Psoas muscle (tissue), 7 donors: ENCODE measurements at regions not wholly inside any gene's neighbourhood (a gene's known extent, or its start where the extent isn't known, plus 50 kb on each side); places are given as distances from the start of the nearest gene placed in this dataset.

ENCODE experiments used
- ATAC-seq, 4 donors: fragments of 200-7000 bp; cut with Tn5 transposase; one replicate each; pipeline ENCODE4 v1.9.1; 2020; ENCODE audit warnings: moderate library complexity in 3 of 4, mild to moderate bottlenecking in 2 of 4
- DNase-seq, 2 donors: peaks; one replicate each; pipeline ENCODE4 v3.0.0-alpha.2; 2020
- H3K27ac ChIP-seq: fragments of 200-600 bp; one replicate; pipeline ENCODE4 v1.8.0; 2022
- H3K27me3 ChIP-seq, 3 donors: fragments of 200-600 bp in 1 of 3; one replicate each; pipeline versions ENCODE4 v1.6.1 to v1.8.0; 2013 to 2022; ENCODE audit warnings: low read length in 2 of 3, mild to moderate bottlenecking in 2 of 3, moderate library complexity in 1 of 3; ENCODE audit not compliant: insufficient read depth in 3 of 3
- H3K36me3 ChIP-seq, 2 donors: fragments of 200-600 bp in 1 of 2; one replicate each; pipeline versions ENCODE4 v1.6.1 to v1.8.0; 2013 to 2022; ENCODE audit warnings: low read depth in 1 of 2, mild to moderate bottlenecking in 1 of 2, moderate library complexity in 1 of 2; ENCODE audit not compliant: insufficient read depth in 1 of 2
- H3K4me1 ChIP-seq: fragments of 200-600 bp; one replicate; pipeline ENCODE4 v1.8.0; 2022
- H3K4me3 ChIP-seq: fragments of 200-600 bp; one replicate; pipeline ENCODE4 v1.8.0; 2022; ENCODE audit warnings: mild to moderate bottlenecking
- H3K9me3 ChIP-seq: fragments of 200-600 bp; one replicate; pipeline ENCODE4 v1.8.0; 2022
- WGBS, 3 donors: extraction: QIAGEN DNeasy Blood & Tissue Kit; methylation state at CpG; one replicate each; pipeline versions ENCODE4 v1.1.6 to v1.1.7; 2013; 5-methylcytosine and 5-hydroxymethylcytosine counted together
- intact Hi-C, 2 donors: fragments of 100-400 bp; cut with DNase I; formaldehyde crosslinking; loops; one replicate each; pipeline versions ENCODE4 v1.11.0 to v1.14.2; 2022
- TF ChIP-seq, protein P1 (sequence below): fragments of 200-600 bp; IDR thresholded peaks from one replicate; pipeline ENCODE4 v1.8.0; 2022; ENCODE audit warnings: antibody characterized with exemption
- donor health status: healthy with polysubstance abuse.
- donor health status: DM: no; HTN: no; CAD: no; lungs with moderate emphysema.
- donor health status: Bipolar disorder and iron deficiency.
- donor health status: healthy.
- donor health status: DM: yes; HTN: yes; CAD: no.
- donor health status: DM: no; HTN: no; CAD: no.
- donor health status: DM: yes; HTN: yes; CAD: no.

DNA sequence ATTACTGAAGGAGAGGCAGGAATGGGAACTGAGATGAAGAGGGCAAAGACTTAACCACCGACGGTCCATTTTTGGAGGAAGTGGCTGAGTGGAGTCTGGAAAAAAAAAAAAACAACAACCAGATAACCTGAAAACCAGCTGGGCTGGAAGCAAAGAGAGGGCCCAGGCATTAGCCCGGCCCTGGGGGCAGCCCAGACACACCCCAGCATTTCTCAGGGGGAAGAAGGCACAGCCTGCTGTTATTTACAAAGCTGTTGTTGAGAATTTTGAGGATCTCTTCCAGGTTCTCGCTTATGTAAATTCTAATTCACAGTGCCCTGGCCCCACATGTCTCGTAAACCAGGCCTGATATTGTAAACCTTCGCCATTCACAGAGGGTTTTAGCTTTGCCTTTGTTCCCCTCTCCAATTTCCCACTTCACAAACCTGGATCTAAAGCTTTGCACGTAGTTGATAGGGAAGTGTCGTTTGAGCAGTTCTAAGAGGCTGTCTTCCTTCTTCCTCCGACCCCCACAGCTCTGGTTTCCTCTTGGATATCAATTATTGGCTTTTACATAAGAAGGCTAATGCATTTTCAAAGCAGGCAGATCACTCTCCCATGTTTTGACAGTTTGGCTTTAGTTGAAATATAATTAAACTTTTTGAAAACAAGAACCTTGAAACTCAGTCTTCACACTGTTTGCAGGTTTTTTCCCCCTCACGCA, 161.8 kb upstream of the IRF2BP2 start:
- TF ChIP-seq, protein P1, sequence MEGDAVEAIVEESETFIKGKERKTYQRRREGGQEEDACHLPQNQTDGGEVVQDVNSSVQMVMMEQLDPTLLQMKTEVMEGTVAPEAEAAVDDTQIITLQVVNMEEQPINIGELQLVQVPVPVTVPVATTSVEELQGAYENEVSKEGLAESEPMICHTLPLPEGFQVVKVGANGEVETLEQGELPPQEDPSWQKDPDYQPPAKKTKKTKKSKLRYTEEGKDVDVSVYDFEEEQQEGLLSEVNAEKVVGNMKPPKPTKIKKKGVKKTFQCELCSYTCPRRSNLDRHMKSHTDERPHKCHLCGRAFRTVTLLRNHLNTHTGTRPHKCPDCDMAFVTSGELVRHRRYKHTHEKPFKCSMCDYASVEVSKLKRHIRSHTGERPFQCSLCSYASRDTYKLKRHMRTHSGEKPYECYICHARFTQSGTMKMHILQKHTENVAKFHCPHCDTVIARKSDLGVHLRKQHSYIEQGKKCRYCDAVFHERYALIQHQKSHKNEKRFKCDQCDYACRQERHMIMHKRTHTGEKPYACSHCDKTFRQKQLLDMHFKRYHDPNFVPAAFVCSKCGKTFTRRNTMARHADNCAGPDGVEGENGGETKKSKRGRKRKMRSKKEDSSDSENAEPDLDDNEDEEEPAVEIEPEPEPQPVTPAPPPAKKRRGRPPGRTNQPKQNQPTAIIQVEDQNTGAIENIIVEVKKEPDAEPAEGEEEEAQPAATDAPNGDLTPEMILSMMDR, result no peak
- intact Hi-C loops, result loop anchor here in 1 of 2 donors (2.0 to 5.0 kb wide), 4 partner anchors 45 to 311 kb away; partner anchors contain the start of gene IRF2BP2
- 69 to 73% (median 73%) methylated on average over 10 of the region's 10 CpGs for WGBS, 3 donors

DNA sequence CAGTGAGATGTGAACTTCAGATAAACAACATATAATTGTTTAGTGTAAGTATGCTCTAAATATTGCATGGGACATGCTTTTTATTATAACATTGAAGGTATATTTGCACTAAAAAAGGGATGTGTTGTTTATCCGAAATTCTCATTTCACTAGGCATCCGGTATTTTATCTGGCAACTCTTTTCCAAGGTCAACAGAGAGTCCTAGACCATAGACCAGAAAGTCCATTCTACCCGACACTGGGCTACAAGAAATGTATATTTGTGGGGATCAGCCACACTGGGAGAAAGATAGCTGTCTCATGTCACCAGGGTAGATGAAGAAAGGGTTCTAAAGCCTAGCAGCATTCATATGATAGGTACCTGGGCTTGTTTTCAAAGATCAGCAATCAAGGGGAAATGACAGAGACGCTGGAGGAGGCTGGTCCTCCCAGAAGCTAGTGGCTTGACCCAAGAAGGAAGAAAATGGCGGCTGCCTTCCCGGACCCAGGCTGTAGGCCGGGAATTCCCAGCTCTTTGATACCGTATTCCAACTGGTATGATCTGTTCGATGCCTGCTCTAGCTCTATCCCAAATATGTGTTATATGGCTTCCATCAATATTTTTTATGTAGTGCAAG, 161.1 kb upstream of the IRF2BP2 start:
- peaks cover 18% of the 10 kb centered on the region for H3K4me1 ChIP-seq
- WGBS, 3 donors, result 94 to 99% (median 97%) methylated on average over 9 of the region's 9 CpGs
- DNase-seq, result no peak

More for the DNA sequence above, 161.8 kb upstream of the IRF2BP2 start:
- Histone ChIP-seq H3K27ac (peak overlapping the region; percentile 82), H3K4me3 (no peak overlapping the region), H3K27me3 (peaks cover 0 to 5% (median 3%) of the 10 kb centered on the region in 3 donors), H3K4me1 (peaks cover 18% of the 10 kb centered on the region), H3K36me3 (no peaks in the 10 kb centered on the region), H3K9me3 (no peaks in the 10 kb centered on the region)
- DNase-seq, result no peak
- peak in 2 of 4 donors; percentile 11 to 25 for ATAC-seq

DNA sequence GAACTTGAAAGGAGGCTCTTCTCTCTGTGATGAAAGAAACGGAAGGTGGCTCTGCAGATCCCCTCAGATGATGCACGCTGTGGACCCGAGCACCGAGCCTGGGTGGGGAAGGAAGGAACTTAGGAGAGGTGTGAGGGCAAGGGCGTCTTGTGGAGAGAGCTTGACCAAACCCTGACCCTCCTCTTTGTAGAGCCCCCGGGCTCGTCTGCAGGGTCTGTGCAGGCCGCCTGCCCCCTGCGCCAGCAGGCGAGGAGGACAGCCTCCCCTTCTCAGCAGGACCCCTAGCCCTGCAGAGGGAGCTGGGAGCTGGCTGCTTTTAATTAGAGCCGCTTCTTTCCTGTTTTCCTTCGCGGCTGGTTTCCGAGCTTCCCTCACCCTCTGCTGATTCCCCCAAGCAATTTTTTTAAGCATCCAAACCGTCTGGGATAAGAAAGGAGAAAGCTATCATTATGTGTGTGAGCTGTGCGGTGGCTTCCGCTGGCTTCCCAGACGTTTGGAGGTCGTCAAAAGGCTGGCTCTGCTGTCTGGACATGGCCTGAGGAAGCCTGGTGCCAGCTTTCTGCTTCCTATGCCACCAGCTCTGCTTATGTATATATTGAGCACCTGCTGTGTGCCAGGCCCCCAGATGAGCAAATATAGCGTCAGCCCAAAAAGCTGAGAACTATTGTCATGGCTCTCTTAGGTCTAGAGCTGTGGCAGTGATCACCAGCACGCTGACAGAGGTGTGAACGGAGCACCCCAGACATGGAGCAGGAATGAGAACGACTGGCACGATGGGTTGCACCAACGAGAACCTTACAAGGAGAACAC, 160.2 kb upstream of the IRF2BP2 start:
- Histone ChIP-seq H3K9me3 (no peaks in the 10 kb centered on the region), H3K4me1 (peaks cover 18% of the 10 kb centered on the region), H3K36me3 (no peaks in the 10 kb centered on the region), H3K27ac (no peak overlapping the region), H3K27me3 (no peaks in the 10 kb centered on the region), H3K4me3 (no peak overlapping the region)
- intact Hi-C loops, result loop anchor here in 1 of 2 donors (5.0 kb wide), 3 partner anchors 158 to 312 kb away; partner anchors contain the start of gene IRF2BP2
- 81 to 84% (median 83%) methylated on average over 25 of the region's 25 CpGs for WGBS, 3 donors
- no peak for ATAC-seq
- DNase-seq, result no peak
- TF ChIP-seq, protein P1, result no peak

More for the DNA sequence above, 161.1 kb upstream of the IRF2BP2 start:
- H3K9me3 ChIP-seq, result no peaks in the 10 kb centered on the region
- no peak overlapping the region for H3K4me3 ChIP-seq
- TF ChIP-seq, protein P1, result no peak
- no peak for ATAC-seq
- intact Hi-C loops, result loop anchor here in 1 of 2 donors (5.0 kb wide), 3 partner anchors 159 to 311 kb away; partner anchors contain the start of gene IRF2BP2
- no peaks in the 10 kb centered on the region for H3K27me3 ChIP-seq
- peak overlapping the region; percentile 82 for H3K27ac ChIP-seq
- no peaks in the 10 kb centered on the region for H3K36me3 ChIP-seq

DNA sequence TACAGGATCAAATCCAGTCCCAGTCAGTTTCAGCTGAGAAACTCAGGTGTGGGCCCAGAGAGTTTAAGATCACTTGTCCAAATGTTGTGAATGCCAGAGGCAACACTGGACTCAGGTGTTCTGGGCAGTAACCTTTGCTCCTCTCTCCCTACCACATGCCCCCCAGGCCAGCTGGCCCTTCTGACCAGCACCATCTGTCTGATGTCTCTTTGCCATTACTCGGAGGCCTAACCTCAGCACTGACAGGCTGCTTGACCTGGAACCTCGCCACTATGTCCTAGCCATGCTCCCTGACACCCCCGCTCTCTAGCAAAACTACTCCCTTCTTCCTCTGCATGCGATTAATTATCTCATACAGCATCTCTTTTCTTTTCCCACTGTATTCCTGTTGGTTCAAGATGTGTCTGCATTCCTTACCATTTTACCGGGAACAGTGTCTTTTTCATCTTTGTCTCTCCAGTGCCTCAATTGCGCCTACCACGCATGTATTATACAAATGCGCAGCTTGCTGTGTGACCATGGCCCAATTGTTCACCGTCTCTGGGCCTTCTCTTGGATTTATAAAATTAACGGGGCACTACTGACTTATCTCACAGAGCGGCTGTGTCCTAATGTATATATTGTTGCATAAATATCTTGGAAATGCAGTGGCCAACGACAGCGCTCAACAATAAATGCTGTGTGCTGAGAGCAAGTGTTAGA, 159.5 kb upstream of the IRF2BP2 start:
- TF ChIP-seq, protein P1, result no peak

More for the DNA sequence above, 159.5 kb upstream of the IRF2BP2 start:
- DNase-seq, result no peak
- no peak overlapping the region for H3K27ac ChIP-seq
- no peaks in the 10 kb centered on the region for H3K36me3 ChIP-seq
- intact Hi-C loops, result no loop called here
- no peak for ATAC-seq
- H3K4me3 ChIP-seq, result no peak overlapping the region
- no peaks in the 10 kb centered on the region for H3K9me3 ChIP-seq
- WGBS, 3 donors, result 92 to 93% (median 92%) methylated on average over 13 of the region's 13 CpGs
- no peaks in the 10 kb centered on the region for H3K27me3 ChIP-seq
- H3K4me1 ChIP-seq, result peaks cover 18% of the 10 kb centered on the region
